HFFc6 (cell line): ENCODE measurements at regions not wholly inside any gene's neighbourhood (a gene's known extent, or its start where the extent isn't known, plus 50 kb on each side); places are given as distances from the start of the nearest gene placed in this dataset.

Experiments used
- DNase-seq: peaks from one replicate; pipeline ENCODE4 v3.0.0-alpha.2; 2018
- H3K27ac Mint-ChIP-seq: 2 replicates; pipeline ENCODE4 v1.8.0; 2020; ENCODE audit warnings: mild to moderate bottlenecking, mixed read lengths
- H3K27me3 Mint-ChIP-seq: 2 replicates; pipeline ENCODE4 v1.8.0; 2021; ENCODE audit warnings: mild to moderate bottlenecking, moderate library complexity, mixed read lengths; ENCODE audit not compliant: insufficient read depth
- H3K36me3 Mint-ChIP-seq: 2 replicates; pipeline ENCODE4 v1.8.0; 2021; ENCODE audit warnings: low read depth, mixed read lengths
- H3K4me1 Mint-ChIP-seq: 2 replicates; pipeline ENCODE4 v1.8.0; 2020; ENCODE audit warnings: low read depth, mixed read lengths
- H3K4me3 Mint-ChIP-seq: 2 replicates; pipeline ENCODE4 v1.8.0; 2020; ENCODE audit warnings: mild to moderate bottlenecking, moderate library complexity, mixed read lengths
- H3K9me3 Mint-ChIP-seq: 2 replicates; pipeline ENCODE4 v1.8.0; 2020; ENCODE audit warnings: mild to moderate bottlenecking, mixed read lengths
- TF ChIP-seq, protein P1 (sequence below): fragments of 200-600 bp; sonication (generic); IDR thresholded peaks from 2 replicates; pipeline ENCODE4 v1.5.0; 2021; ENCODE audit warnings: antibody characterized with exemption, mild to moderate bottlenecking

DNA sequence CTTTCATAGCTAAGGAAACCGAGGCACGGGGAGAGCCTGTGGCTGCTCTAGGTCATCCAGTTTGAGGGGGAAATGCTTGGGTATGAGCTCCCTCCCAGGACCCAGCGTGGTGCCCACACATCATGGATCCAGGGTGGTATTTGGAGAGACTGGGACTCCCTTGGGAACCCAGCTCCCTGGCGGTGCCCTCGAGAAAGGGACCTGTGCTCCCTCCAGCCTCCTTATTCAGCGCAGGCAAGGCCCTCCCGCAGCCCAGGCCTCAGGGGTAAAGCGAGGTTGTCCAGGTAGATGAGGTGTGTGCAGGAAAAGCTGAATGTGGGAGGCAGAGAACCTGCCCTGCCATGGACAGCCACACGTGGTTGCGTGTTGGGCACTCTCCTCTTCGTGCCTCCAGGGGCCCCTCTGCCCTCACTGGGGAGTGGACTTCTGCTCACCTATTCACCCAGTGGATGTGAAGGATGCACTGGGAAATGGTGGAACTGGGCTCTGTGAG, 53.8 kb upstream of the GPR78 start:
- H3K4me3 Mint-ChIP-seq, result no peak overlapping the region
- TF ChIP-seq, protein P1, sequence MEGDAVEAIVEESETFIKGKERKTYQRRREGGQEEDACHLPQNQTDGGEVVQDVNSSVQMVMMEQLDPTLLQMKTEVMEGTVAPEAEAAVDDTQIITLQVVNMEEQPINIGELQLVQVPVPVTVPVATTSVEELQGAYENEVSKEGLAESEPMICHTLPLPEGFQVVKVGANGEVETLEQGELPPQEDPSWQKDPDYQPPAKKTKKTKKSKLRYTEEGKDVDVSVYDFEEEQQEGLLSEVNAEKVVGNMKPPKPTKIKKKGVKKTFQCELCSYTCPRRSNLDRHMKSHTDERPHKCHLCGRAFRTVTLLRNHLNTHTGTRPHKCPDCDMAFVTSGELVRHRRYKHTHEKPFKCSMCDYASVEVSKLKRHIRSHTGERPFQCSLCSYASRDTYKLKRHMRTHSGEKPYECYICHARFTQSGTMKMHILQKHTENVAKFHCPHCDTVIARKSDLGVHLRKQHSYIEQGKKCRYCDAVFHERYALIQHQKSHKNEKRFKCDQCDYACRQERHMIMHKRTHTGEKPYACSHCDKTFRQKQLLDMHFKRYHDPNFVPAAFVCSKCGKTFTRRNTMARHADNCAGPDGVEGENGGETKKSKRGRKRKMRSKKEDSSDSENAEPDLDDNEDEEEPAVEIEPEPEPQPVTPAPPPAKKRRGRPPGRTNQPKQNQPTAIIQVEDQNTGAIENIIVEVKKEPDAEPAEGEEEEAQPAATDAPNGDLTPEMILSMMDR, result no peak
- peaks cover 19% of the 10 kb centered on the region for H3K4me1 Mint-ChIP-seq
- H3K27ac Mint-ChIP-seq, result no peak overlapping the region
- no peak for DNase-seq
- H3K36me3 Mint-ChIP-seq, result no peaks in the 10 kb centered on the region
- H3K27me3 Mint-ChIP-seq, result peaks cover 31% of the 10 kb centered on the region
- no peaks in the 10 kb centered on the region for H3K9me3 Mint-ChIP-seq

DNA sequence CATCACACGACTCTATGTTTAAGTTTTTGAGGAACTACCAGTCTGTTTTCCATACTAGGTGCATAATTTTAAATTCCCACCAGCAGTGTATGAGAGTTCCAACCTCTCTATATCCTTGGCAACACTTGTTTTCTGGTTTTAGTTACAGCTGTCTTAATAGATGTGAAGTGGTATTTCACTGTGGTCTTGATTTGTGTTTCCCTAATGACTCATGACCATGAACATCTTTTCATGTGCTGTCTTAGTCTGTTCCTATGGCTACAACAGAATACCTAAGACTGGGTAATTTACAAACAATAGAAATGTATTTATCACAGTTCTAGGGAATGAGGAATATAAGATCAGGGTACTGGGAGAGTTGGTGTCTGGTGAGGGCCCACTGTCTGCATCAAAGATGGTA, 51.5 kb upstream of the GPR78 start:
- H3K27me3 Mint-ChIP-seq, result peaks cover 32% of the 10 kb centered on the region
- H3K4me1 Mint-ChIP-seq, result peaks cover 19% of the 10 kb centered on the region
- TF ChIP-seq, protein P1, result no peak
- no peaks in the 10 kb centered on the region for H3K36me3 Mint-ChIP-seq
- no peak overlapping the region for H3K4me3 Mint-ChIP-seq
- H3K9me3 Mint-ChIP-seq, result no peaks in the 10 kb centered on the region
- DNase-seq, result peak; percentile 72
- peak overlapping the region; percentile 34 for H3K27ac Mint-ChIP-seq
